ENCODE measurements at regions not wholly inside any gene's neighbourhood (a gene's known extent, or its start where the extent isn't known, plus 50 kb on each side); places are given as distances from the start of the nearest gene placed in this dataset.
"Not testable (repeated sequence)": the region's sequence is repeated elsewhere in the genome, so short reads cannot be mapped to it uniquely, and the experiment has no call there.

DNA sequence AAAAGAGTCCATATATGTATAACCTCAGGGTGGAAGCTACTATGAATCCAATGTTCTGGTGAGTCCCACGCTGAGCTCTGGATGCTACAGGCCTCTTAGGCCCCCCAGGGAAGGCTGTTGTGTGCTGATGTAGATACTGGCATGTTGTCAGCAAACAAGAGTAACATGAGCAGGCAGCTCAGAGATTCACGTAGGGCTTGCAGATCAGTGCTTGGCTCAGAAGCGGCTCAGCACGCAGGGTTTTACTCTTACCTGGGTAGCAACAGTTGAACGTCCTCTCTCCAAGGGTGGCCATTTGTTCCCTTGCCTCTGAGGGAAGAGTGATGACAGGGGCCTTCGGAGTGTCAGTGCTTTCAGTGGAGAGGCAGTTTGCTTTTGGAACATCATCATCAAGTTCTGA is 93.4 kb downstream of the ZFP64 start:
- DNase-seq (ENCODE audit: low spot score), result no peak

DNA sequence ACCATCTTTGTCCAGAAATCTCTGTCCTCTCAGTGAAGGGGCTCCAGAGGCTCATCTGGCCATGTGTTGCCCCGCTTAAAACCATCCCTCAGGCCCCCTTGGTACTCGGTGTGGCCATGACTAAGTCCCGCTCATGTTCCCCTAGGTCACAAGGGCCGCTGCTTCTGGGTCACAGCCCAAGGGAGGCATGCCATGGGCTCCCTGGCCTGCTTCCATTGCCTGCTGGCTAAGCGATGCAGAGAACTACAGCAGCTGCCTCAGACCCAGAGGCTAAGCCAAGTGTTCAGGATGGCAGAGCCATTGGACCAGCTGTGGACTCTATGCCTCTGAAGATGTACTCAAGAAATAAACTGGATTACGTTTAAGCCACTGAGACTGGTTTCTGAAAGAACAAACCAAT is 95.5 kb downstream of the ZFP64 start:
- DNase-seq (ENCODE audit: low spot score), result no peak

DNA sequence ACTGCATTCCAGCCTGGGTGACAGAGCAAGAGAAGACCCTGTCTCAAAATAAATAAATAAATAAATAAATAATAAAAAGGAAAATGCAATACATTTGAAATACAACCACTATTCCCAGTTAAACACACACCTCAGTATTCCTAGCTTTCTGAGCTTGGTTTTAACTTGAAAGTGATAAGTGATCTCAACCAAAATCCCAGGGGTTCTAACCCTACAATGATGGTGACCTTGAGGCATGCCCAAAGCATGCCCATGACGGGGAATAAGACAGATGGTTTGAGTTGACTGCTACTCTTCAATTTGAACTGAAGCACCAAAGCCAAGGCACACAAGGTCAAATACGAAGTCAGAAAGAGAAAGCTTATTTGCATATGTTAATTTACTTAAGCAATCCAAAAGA is 96.9 kb downstream of the ZFP64 start:
- no peak for DNase-seq (ENCODE audit: low spot score)

DNA sequence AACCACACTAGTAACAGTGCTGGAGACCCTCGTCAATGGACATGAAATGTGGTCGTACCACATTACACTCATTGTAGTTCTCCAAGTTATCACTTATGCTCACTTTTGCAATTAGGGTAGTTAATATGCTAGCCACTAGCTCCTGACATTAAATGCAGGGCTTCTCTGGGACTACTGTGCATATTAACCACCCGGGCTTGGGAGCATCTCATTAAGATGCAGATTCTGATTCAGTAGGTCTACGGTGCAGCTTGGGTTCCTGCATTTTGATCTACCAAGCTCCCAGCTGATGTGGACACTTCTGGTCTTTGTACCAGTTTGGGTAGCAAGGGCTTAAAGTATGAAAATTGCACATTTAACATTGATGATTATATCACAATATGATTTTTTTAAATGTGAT is 98.0 kb downstream of the ZFP64 start:
- no peak for DNase-seq (ENCODE audit: low spot score)

DNA sequence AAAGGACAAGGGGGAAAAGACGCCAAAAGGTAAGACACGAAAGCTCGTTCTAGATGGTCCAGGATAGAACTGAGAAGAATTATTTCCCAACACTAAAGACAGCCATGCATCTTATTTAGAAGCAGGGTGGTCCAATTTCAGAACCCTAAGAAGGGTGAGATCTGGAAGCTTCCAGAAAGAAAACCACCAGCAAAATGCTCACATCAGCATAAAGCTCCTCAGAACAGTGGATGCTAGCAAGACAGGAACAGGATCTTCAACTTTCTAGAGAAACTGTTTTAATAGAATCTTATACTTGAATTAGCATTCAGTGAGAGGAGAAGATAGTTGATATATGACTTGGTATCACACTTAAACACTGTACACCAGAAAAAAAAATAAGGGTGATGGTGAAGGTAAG is 101.5 kb downstream of the ZFP64 start:
- no peak for DNase-seq (ENCODE audit: low spot score)

DNA sequence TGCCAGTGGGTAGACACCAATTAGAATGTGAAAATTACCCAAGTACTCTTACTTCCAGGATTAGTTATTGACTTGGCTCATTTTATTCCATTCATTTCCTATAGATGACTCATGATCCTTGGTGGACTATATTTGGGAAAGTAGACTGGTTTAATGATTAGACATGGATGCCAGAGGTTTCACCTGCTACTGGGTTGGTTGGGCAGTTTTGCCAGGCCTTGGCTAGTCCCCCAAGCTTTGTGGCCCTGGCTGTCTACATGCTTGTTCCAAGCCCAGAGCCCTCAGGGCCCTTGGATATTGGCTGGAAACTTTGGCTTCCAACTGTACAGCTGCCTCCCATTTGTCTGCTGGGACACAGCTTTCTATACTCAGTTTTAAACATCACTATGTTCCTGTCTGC is 104.1 kb downstream of the ZFP64 start:
- no peak for DNase-seq (ENCODE audit: low spot score)

DNA sequence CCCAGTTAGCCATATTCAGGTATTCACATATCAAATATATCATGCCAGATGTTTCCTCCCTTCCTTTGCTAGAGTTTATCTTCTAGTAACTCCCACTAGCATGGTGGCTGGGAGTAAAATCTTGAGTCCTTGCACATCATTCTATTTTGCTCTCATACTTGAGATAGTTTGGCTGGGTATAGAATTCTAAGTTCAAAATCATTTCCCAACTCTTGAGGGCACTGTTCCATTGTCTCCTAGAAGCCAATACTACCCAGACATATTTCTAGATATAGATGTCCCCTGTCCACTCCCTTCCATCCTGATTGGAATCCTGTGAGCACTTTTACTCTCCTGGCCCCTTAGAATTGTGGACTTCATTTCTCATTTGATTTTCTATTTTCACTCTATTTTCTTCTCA is 104.7 kb downstream of the ZFP64 start:
- DNase-seq (ENCODE audit: low spot score), result no peak

DNA sequence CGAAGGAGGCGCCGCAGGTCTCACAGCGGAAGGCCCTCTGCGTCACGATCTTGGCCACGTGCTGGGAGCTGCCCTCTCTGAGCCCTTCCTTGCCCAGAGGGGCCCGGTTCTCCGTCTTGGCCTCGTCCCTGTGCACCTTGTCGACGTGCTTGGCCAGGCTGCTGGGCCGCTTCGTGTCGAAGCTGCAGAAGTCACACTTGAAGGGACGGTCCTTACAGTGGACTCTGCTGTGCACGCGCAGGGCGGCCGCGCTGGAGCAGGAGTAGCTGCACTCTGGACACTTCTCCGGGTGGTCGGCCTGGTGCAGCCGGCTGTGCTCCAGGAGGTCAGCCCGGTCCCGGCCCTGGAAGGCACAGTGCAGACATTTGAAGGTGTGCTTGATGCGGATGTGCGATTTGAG is 106.9 kb downstream of the ZFP64 start:
- DNase-seq (ENCODE audit: low spot score), result no peak

DNA sequence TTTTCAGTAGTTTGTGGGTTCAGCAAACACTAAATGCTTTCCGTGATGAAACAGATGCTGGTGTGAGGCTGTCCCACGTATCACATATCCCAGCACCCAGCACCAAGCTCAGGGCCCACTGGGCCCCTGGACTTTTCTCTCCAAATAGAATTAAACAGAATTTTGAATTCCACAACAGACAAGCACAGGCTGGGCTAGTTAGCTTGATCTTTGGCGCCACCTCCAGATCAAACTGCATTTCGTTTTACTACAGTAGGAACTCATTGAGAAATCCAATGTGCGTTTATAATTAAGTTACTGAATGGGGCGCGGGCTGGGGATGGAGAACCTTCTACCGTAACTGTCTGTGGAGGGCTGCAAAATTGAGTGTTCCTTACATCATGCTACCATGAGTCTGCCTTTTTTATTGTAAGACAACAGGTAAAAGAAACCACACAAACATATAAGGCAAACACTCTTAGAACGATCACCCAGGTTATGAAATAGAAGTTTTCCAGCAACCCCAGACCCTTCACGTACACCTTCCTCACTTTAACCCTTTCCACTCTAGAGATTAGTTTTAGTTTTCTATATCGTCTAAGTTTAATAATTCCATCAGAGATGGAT is 107.8 kb downstream of the ZFP64 start:
- peak; percentile 63 for DNase-seq (ENCODE audit: low spot score)

DNA sequence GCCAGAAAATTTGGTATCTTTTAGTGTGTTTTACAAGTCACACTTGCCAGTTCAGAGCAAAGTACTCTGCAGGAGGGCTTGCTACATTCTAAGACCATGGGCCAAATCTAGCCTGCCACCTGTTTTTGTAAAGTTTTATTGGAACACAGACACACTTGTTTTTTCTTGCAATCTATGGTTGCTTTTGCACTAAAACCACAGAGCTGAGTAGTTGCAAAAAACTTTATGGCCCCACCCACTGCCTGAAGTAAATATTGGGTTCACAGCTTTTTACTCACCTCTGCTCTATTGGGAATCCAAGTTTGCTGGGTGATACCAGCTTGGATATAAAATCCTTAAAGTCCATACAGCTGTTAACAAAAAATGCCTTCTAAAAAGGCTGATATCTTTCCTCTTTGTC is 109.0 kb downstream of the ZFP64 start:
- no peak for DNase-seq (ENCODE audit: low spot score)

DNA sequence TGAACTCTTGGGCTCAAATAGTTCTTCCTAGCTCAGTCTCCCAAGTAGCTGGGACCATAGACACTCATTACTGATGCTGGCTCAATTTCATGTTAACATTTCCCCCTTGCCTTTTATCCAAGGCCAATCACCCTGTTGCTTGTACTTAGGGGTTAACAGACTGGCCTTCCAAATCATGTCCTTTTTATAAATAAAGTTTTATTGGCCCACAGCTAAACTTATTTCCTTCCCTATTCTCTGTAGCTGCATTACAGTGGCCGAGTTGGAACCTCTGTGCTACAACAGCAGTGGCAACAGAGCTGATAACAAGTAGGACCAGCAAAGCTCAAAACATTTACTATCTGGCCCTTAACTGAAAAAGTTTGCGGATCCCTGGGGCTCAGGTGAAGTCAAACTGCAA is 109.8 kb downstream of the ZFP64 start:
- DNase-seq (ENCODE audit: low spot score), result no peak

DNA sequence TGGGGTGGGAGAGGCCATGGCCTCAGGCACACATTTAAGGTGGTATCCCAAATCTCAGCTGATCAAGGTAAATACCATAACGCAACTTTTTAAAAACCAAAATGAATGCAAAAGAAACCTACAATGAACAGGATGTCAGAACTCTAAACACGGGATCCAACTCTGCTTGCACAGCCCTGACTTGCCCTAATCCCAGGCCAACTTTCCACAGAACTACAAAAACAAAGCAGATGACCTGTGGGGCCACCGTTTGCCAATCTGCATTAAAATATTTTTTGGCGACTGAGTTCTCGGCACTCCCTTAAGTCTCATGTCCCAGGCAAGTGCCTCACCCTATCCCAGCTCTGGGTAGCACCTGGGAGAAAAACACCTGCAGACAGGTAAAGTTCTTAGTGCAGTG is 110.5 kb downstream of the ZFP64 start:
- no peak for DNase-seq (ENCODE audit: low spot score)

DNA sequence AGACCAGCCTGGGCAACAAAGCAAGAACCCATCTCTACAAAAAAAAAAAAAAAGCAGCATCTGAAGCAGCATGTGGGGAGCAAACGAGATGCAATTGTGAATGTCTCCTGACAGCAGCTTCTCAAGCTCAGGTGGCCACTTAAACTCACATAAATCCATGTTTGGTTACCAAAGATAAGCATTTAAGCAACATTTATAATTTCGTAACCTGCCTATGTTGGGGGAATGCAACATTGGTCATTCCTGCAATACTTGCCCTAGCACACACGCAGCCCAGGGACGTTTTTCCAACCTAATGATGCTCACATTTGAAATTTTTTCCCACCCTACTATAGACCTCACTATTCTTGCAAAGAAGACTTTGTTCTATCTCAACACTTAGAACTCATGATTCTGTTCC is 113.3 kb downstream of the ZFP64 start:
- DNase-seq (ENCODE audit: low spot score), result no peak

DNA sequence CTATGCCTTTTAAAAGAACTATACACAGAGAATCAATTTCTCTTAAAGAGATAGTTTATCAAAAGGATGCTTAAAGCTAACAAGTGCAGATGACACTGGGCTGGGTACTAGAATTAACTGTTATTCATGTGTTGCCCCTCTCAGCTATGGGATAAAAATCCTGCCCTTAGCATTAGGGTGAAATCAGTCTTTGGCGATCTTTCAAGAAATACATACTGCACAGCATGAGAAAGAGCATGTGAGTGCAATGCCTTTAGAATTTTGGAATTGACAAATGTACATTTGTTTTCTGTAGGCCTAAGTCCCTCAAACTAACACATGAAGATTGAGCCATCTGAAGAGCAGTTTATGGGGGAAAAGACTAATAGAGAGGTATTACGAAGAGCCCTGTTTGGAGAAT is 115.4 kb downstream of the ZFP64 start:
- no peak for DNase-seq (ENCODE audit: low spot score)

DNA sequence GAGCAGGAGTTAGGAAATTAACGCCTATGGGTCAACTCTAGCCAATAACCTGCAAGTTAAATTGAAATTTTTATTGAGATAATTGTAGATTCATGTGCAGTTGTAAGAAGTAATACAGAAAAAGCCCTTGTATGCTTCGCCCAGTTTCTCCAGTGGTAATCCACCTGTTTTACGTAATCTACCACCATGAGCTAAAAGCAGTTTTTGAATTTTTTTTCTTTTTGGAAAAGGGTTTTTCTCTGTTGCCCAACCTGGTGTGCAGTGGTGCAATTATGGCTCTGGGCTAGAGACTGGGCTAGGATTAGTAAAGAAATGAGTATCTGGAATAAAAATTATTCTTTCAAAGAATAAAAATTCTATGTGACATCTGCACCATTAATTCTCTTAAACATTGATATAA is 116.2 kb downstream of the ZFP64 start:
- DNase-seq (ENCODE audit: low spot score), result no peak

DNA sequence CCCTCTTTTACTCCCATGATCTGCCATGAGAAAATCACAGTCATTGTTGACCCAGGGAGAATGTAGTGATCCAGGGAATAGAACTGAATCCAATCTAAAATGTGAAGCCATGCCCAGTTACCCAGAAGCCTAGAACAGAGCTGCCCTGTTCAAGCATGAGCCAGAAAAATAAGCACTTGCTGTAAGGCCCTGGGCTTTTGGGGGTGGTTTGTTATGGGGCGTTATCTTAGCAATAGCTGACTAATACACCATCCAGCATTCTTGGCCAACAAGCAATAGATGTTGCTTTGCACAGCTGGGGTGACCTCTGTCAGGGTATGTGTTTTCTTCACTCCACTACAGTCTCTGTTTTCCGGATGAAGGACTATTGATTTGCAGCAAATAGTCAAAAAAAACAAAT is 120.4 kb downstream of the ZFP64 start:
- DNase-seq (ENCODE audit: low spot score), result no peak

DNA sequence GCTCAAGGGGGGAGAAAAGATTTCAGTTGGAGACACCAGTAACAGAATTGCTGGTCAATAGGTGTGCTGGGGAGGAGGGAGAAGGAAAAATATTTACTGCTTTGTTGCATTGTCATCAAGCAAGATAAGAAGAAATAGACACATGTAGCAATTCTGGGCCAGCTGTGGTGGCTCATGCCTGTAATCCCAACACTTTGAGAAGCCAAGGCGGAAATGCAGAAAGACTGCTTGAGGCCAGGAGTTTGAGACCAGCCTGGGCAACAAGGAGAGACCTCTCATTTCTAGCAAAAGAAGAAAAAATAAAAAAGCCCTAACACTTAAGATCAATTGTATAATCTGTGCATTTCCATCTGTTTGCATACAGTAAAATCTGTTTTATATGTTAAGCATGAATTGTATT is 126.6 kb downstream of the ZFP64 start:
- no peak for DNase-seq (ENCODE audit: low spot score)

DNA sequence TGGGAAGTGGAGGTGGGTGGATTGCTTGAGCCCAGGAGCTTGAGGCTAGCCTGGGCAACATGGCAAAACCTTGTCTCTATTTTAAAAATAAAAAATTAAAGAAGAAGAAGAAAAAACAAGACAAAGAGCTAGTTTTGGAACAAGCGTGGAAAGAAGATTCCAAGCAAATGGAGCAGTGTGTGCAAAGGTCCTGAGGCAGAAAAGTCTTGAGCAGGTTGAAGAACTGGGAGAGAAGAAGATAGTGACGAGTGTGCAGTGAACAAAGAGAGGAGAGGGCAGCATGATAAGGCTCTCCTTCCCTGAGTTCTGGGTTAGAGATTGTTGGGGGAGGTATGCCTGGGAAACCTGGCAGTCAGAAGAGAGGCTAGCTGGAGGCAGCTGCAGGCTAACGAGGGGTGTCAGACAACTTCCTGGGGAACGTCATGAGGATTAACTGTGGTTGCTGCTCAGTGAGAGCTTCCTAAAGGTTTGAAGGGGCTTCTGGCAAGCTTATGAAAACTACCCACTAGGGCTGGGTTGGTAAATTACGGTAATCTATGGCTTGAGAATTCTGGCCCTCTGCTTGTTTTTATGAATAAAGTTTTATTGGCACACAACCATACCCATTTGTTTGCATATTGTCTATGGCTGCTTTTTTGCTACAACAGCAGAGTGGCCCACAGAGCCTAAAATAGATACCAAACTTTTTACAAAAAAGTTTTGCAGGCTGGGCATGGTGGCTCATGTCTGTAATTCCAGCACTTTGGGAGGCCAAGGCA is 128.9 kb downstream of the ZFP64 start:
- no peak for DNase-seq (ENCODE audit: low spot score)

DNA sequence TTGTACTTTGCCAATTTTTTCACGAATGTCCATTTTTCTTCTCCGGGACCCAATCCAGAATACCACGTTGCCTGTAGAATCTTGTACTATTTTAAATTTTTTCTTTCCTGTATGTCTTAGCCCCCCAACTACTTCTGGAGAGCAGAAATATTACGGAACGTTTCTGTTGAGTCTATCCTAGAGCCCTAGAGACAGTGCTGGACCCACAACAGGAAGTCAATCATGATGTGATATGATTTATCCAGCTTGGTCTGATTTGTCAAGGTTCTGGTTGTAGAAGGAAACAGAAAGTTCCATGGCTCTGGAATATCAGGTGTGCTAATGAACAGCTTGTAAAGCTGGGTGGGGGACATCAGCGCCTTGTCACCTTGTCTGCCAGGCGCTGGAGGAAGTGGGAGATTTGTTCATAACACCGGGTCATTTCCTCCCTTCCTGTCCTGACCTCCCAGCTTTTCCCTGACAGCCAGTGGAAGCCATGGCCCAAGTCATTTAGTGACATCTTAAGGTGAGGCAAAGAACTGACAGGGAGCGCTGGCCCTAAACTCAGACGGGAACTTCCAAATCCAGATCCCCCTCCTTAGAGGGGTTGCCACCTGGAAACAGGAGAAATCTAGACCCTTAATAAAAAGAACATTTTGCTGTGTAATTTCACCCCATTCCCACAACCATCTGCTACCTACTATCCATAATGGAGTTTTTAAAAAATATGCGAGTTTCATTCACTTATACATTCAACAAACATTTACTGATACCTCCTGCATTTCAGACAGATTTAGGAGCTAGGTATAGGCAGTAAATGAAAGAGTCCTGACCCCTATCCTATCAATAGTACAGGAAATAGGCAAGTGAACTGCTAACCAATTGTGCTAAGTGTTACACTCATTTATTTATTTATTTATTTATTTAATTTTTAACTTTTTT is 130.5 kb downstream of the ZFP64 start:
- DNase-seq (ENCODE audit: low spot score), result peak; percentile 48

DNA sequence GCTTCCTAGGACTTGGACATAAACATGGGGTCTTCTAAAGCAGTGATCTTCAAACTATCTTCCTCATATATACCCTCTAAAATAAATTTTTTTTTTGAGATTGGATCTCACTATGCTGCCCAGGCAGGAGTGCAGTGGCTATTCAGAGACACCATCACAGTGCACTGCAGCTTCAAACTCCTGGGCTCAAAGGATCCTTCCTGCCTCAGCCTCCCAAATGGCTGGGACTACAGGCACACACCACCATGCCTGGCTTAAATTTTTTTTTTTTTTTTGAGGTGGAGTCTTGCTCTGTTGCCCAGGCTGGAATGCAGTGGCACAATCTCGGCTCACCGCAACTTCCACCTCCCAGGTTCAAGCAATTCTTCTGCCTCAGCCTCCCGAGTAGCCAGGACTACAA is 134.4 kb downstream of the ZFP64 start:
- not testable (repeated sequence) for DNase-seq (ENCODE audit: low spot score)

DNA sequence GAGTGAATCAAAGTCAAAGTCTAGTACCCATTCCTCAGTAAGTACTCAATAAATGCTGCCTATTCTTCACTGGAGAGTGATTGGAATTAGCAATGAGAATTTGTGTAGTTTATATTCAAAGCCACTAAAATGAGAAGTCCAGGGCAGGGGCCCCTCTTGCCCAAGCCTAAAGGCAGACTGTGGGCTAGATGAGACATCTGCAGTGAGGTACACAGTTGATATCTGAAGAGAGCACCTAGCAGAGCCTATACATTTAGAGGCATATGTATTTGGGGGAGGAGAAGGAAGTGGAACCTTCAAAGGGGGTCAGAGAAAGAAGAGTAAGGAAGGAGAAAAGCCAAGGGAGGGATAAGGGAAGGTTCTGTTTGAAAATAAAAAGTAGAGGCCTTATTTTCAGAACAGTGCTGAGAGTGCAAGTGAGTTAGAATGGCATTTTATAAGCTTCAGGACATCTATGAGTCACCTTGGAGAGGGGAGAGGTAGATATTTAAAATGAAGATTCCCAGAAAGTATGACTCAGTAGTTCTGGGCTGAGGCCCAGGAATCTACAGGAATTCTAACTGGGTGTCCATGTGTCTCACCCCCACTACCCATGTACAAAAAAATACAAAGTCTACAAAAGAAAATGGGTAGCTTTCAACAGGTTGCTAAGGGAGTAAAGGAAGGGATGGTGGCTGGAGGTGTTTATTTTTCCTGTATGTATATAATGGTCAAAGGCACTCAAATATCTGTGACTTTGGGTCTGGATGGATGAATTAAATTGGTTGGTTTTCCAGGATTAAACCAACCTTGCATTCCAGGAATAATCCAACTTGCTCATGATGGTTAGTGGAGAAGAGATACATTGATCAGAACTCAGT is 135.1 kb downstream of the ZFP64 start:
- no peak for DNase-seq (ENCODE audit: low spot score)

DNA sequence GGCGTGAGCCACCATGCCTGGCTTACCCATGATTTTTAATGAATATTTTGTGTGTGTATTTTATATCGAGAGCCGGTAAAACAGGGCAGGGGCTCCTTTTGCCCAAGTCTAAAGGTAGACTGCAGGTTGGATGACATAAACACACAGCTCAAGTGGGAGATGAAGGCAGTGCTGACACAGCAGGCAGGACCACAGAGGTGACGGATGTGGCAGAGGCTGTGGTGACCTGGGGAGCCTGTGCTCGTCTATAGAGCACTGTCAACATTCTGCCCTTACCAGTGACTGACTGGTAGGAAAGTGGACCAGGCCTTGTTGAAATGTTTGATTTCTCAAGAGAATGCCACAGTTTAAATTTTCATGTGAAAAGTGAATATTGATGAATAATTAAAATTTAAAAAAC is 137.5 kb downstream of the ZFP64 start:
- DNase-seq (ENCODE audit: low spot score), result no peak

All from H4 (cell line).